ENCODE measurements at regions not wholly inside any gene's neighbourhood (a gene's known extent, or its start where the extent isn't known, plus 50 kb on each side); places are given as distances from the start of the nearest gene placed in this dataset.

DNA sequence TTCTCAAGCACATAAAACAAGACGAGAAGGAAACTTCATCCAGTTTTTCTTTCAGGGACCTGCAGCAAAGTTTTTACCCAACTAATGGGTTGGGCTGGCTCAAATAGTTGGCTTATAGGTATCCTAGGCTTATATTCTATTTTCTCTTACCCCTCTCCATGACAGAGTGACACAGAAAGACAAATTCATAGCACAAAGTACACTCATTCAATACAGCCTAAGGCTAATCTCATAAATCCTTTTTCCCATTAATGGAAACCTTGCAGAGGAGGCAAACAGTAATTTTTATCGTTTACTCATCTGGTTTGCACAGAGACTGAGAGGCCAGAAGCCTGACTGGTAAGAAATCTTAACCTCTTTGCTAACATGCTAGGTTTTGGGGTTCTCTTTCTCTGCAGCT, 1589.9 kb downstream of the SLITRK1 start:
- in situ Hi-C loops (cut with HindIII; ENCODE audit: low pct_ligation_motif_present, low sequenced_read_pairs): no loop called here

DNA sequence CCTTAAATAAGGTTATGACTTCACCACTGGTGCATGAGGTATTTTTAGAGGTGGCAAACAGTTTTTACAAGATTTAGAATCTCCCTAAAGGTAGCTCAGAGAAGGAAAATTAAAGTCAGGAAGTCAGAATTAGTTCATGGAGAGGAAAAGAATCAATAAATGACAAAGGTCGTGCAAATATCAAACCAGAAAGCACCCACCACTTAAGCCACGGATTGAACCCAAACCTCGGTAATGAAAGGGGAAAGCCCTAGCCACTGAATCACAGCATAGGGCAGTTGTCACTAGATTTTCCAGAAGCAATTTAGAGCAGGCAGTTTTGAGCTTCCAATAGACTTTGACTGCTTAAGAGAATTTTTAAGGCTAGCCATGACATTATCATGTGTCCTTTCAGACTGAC, 1590.4 kb downstream of the SLITRK1 start:
- TF ChIP-seq, protein P1, sequence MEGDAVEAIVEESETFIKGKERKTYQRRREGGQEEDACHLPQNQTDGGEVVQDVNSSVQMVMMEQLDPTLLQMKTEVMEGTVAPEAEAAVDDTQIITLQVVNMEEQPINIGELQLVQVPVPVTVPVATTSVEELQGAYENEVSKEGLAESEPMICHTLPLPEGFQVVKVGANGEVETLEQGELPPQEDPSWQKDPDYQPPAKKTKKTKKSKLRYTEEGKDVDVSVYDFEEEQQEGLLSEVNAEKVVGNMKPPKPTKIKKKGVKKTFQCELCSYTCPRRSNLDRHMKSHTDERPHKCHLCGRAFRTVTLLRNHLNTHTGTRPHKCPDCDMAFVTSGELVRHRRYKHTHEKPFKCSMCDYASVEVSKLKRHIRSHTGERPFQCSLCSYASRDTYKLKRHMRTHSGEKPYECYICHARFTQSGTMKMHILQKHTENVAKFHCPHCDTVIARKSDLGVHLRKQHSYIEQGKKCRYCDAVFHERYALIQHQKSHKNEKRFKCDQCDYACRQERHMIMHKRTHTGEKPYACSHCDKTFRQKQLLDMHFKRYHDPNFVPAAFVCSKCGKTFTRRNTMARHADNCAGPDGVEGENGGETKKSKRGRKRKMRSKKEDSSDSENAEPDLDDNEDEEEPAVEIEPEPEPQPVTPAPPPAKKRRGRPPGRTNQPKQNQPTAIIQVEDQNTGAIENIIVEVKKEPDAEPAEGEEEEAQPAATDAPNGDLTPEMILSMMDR (IDR thresholded peaks at IDR 0.05; ENCODE audit: low read depth, low read length, missing control alignments): no peak
- in situ Hi-C loops (cut with HindIII; ENCODE audit: low pct_ligation_motif_present, low sequenced_read_pairs): no loop called here
- DNase-seq: no peak
- Histone ChIP-seq H3K27ac (no peak overlapping the region), H3K36me3 (replicated peaks) (no peaks in the 10 kb centered on the region), H3K27me3 (replicated peaks) (no peaks in the 10 kb centered on the region), H3K4me3 (ENCODE audit: low read depth, low read length) (no peak overlapping the region)

More for the DNA sequence above, 1589.9 kb downstream of the SLITRK1 start:
- no peaks in the 10 kb centered on the region for H3K36me3 ChIP-seq (replicated peaks)
- no peaks in the 10 kb centered on the region for H3K27me3 ChIP-seq (replicated peaks)
- H3K4me3 ChIP-seq (ENCODE audit: low read depth, low read length): no peak overlapping the region
- H3K27ac ChIP-seq: no peak overlapping the region
- DNase-seq: no peak
- TF ChIP-seq, protein P1 (IDR thresholded peaks at IDR 0.05; ENCODE audit: low read depth, low read length, missing control alignments): no peak

DNA sequence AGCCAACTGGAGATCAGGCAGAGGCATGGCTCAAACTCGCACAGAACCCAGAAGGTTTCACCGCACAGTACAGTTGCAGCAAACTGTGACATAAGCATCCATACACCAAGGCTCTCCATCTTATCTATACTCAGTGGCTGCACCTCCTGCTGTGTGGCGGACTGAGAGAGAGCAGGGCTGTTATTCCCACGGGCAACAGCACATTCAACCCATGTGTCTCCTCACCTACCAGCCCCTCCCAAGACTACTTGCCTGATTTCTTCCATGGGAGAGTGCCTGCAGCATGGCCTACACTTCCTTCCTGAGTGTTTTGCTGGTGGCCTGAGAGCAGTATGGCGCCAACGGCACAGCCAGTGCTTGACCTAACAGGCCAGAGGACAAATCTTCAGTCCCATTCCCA, 1606.6 kb downstream of the SLITRK1 start:
- Histone ChIP-seq H3K4me3 (ENCODE audit: low read depth, low read length) (no peak overlapping the region), H3K36me3 (replicated peaks) (no peaks in the 10 kb centered on the region), H3K27me3 (replicated peaks) (no peaks in the 10 kb centered on the region), H3K27ac (no peak overlapping the region)
- DNase-seq: no peak
- TF ChIP-seq, protein P1 (IDR thresholded peaks at IDR 0.05; ENCODE audit: low read depth, low read length, missing control alignments): no peak
- in situ Hi-C loops (cut with HindIII; ENCODE audit: low pct_ligation_motif_present, low sequenced_read_pairs): no loop called here

DNA sequence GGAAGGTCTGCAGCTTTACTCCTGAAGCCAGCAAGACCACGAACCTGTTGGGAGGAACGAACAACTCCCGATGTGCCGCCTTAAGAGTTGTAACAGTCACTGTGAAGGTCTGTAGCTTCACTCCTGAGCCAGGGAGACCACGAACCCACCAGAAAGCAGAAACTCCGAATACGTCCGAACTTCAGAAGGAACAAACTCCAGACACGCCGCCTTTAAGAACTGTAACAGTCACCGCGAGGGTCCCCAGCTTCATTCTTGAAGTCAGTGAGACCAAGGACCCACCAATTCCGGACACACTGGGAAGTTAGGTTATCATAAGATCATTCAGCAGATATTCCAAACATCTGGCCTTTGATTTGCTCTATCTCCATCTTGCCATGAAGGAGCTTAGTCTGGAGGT, 1623.0 kb downstream of the SLITRK1 start:
- TF ChIP-seq, protein P1 (IDR thresholded peaks at IDR 0.05; ENCODE audit: low read depth, low read length, missing control alignments): no peak
- H3K27me3 ChIP-seq (replicated peaks): no peaks in the 10 kb centered on the region
- no peak overlapping the region for H3K27ac ChIP-seq
- no peak for DNase-seq
- H3K36me3 ChIP-seq (replicated peaks): no peaks in the 10 kb centered on the region
- H3K4me3 ChIP-seq (ENCODE audit: low read depth, low read length): no peak overlapping the region
- in situ Hi-C loops (cut with HindIII; ENCODE audit: low pct_ligation_motif_present, low sequenced_read_pairs): no loop called here

DNA sequence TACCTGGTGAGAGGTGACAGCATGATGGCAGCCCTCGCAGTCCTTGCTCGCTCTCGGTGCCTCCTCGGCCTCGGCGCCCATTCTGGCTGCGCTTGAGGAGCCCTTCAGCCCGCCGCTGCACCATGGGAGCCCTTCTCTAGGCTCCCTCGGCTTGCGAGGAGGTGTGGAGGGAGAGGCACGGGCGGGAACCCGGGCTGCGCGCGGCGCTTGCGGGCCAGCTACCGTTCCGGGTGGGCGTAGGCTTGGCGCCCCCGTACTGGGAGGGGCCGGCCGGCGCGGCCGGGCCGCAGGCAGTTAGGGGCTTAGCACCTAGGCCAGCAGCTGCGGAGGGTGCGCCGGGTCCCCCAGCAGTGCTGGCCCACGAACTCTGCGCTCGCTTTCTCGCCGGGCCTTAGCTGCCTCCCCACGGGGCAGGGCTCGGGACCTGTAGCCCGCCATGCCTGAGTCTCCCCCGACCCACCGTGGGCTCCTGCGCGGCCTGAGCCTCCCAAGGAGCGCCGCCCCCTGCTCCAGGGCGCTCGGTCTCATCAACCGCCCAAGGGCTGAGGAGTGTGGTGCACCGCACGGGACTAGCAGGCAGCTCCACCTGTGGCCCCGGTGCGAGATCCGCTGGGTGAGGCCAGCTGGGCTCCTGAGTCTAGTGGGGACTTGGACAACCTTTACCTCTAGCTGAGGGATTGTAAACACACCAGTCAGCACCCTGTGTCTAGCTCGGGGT, 1624.3 kb downstream of the SLITRK1 start:
- DNase-seq: no peak
- in situ Hi-C loops (cut with HindIII; ENCODE audit: low pct_ligation_motif_present, low sequenced_read_pairs): no loop called here
- no peaks in the 10 kb centered on the region for H3K36me3 ChIP-seq (replicated peaks)
- H3K4me3 ChIP-seq (ENCODE audit: low read depth, low read length): no peak overlapping the region
- no peaks in the 10 kb centered on the region for H3K27me3 ChIP-seq (replicated peaks)
- TF ChIP-seq, protein P1 (IDR thresholded peaks at IDR 0.05; ENCODE audit: low read depth, low read length, missing control alignments): no peak
- no peak overlapping the region for H3K27ac ChIP-seq

DNA sequence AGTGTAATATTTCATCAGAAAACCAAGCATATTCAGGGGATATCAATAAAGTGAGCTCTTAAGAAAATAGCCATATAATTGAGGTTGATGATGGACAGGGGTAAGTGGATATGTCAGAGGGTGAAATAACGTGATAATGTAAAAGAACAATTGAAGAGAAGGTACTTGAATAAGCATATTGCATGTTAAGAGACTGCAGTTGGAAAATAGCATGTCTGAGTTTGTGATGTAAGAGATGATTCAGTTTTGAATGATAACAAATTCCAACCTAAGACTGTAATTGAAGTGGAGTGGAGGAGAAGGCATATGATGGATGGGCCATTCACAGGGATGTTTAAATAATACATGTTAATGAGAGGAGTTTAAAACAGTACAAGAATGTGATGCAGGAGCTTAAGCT, 1633.5 kb downstream of the SLITRK1 start:
- H3K27me3 ChIP-seq (replicated peaks): no peaks in the 10 kb centered on the region
- in situ Hi-C loops (cut with HindIII; ENCODE audit: low pct_ligation_motif_present, low sequenced_read_pairs): no loop called here
- DNase-seq: no peak
- H3K27ac ChIP-seq: no peak overlapping the region
- TF ChIP-seq, protein P1 (IDR thresholded peaks at IDR 0.05; ENCODE audit: low read depth, low read length, missing control alignments): no peak
- H3K36me3 ChIP-seq (replicated peaks): no peaks in the 10 kb centered on the region
- no peak overlapping the region for H3K4me3 ChIP-seq (ENCODE audit: low read depth, low read length)
